Stimulated activated CD4-positive, alpha-beta T cell treated with anti-CD3 and anti-CD28 coated beads, Interleukin-1b, Interleukin-23, amount 100 ng/mL, for 24 hours (primary cell): ENCODE measurements at regions not wholly inside any gene's neighbourhood (a gene's known extent, or its start where the extent isn't known, plus 50 kb on each side); places are given as distances from the start of the nearest gene placed in this dataset.
"Not testable (repeated sequence)": the region's sequence is repeated elsewhere in the genome, so short reads cannot be mapped to it uniquely, and the experiment has no call there.

ENCODE experiments used
- DNase-seq, 4 experiments: peaks; one replicate each; pipeline ENCODE4 v3.0.0-alpha.2; 2020; ENCODE audit warnings: low read depth in 4 of 4, low spot score in 1 of 4

DNA sequence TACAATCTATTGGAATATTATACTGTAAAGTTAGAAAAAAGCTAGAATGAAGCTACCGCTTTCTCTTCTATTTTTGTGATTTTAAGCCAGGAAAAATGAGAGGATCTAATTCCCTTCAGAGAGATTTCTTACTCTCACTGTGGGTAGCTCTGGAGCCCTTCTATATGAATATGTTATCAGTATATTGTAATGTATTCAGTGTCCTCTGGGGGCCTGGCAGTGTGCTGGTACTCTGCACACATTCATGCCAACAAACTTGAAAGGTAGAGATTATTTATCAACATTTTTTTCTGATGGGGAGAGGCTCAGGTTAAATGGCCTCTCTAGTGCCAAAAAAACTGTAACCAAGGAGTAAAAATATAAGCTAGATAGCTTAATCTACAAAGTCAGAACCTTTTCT, 292.8 kb downstream of the TTC6 start:
- no peak for DNase-seq

DNA sequence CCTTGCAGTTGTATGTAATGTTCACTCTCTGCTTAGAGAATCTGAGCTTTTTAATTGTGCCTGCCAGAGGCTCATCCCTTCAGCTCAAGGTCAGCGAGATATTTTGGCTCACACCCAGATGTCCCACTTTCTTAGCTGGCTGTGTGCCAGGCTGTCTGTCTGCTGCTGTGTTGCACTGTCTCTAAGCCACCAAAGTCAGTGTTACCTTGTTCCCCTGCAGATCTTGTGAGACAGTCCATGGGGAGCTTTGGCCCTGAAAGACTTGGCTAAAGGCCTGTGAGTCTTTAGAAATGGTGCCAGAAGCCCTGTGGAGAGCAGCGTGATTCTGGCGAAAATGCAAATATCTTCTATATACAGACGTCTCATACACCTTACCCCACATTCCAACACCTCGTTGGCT, 293.7 kb downstream of the TTC6 start:
- no peak for DNase-seq

DNA sequence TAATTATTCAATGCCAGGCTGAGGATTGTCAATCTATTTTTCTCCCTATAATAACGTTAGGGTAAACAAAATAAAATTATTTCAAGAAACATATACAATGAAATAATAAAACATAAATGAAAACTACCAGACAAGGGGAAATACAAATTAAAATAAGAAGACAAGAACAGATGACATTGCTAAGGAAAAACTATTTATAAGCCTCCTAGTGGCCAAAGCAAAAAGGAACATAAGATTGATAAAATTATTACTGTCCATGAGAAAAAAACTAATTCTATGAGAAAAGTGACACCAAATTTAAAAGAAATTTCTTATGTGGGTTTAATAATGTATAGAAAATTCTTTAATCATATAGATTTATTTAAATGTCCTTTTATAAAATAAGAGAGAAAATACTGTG, 294.7 kb downstream of the TTC6 start:
- no peak for DNase-seq

DNA sequence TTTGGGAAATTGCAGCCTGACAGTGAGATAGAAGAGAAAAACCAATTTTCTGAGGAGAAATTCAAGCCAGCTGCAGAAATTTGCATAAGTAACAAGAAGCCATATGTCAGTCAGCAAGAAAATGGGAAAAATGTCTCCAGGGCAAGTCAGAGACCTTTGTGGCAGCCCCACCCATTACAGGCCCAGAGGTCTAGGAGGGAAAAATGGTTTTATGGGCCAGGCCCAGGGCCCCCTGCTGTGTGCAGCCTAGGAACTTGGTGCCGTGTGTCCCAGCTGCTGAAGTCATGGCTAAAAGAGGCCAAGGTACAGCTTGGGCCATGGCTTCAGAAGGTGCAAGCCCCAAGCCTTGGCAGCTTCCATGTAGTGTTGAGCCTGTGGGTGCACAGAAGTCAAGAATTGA, 296.1 kb downstream of the TTC6 start:
- DNase-seq: not testable (repeated sequence)

DNA sequence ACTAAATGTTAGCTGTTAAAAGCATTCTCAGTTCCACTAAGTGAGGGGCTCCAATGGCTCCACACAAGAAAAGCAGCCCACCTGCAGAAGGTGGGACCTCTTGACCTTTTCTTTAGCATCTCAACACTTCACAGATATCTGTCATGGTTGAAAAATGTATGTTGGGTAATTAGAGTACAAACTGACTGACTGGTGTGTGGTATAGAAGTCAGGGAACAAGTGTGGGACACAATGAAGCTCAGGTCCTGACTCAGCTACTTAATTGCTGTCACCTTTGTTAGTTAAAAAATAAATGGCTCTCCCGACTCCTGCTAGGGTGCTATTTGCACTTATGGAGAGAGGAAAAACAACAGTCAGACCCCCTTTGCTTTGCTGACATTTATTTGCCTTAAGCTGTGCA, 299.0 kb downstream of the TTC6 start:
- DNase-seq: no peak

DNA sequence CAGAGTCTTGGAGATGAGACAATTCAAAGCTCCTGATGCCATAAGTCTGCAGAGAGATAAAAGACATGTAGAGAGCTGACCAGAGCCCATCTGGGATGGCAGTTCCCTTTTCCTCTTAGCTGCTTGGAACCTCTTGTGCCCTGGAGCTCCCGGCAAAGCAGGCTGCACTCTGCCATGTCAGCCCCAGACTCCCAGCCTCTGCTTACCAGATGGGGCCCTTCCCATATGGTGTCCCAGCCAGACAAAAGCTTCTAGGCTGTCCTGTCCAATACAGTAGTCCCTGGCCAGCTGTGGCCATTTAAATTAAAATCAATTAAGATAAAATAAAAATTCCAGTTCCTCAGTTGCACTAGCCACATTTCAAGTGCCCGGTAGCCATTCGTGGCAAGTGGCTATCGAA, 303.9 kb downstream of the TTC6 start:
- no peak for DNase-seq

DNA sequence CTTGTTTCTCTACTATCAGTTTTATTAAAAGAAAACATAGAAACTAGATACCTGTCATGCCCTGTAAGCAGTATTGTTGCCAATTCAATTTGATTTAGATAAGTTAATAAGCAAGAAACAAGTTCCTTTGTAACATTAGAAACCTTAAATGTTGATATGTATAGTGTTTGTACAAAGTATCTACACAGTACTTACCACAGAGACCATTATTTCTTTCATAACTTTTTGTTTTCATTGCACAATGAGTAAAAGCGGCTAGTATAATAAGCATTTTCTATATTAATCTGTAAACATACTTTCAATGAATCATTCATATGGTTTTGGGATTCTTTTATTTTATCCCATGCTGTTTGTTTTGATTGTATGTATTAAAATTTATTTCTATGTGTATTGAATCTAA, 305.1 kb downstream of the TTC6 start:
- no peak for DNase-seq

DNA sequence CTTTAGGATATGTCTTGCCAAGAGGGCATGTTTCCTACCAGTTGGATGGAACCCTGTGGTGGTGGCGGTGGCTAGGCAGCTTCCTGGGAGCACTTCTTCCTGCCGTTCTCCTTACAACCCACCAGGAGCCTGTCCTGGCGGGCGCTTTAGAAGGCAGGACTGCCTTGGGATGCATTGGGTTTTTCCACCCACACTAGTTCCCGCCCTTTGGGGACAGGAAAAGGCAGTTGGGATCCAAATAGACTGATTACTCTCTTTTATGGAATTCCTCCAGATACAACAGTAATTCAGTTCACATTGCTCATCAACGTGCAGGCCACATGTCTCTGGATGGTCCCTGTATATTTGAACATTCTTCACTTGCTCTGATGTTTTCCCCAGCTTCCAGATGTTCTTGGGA, 305.7 kb upstream of the SSTR1 start:
- DNase-seq: no peak

DNA sequence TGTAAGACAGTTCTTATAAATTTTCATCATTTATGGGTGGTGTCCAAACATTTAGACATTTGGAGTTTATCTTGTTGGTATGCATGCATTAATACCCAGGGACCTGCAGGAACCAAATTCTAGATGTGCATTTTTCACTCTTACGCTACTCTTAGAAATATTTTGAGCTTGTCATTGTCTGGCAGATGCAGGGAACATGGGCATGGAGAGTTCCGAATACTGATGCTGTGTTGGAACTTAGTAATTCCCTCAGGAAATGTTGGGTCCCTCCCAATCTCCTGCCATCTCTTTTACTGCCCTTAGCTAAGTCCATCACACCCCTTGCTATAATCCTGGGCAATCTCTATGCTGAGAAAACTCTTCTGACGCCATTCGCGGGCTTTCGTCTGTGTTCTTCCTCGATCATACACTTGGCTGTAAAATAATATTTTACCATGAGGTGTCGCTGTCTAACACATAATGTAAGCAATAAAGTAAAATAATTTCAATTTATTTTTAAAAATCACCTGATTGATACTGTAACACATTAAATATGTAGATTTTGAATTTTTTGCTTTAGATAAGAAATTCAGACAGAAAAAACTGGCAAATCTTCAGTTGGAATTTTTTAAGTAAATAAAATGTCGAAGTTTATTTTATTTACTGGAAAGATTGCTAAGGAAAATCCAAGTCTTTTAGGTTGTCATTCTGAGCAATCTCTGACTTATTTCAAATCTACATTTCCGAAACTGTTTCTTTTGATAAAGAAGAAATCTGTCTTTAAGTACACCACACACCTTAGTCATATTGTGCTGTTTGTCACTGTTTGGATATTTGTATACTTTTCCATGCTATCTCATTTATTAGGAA, 304.1 kb upstream of the SSTR1 start:
- no peak for DNase-seq

DNA sequence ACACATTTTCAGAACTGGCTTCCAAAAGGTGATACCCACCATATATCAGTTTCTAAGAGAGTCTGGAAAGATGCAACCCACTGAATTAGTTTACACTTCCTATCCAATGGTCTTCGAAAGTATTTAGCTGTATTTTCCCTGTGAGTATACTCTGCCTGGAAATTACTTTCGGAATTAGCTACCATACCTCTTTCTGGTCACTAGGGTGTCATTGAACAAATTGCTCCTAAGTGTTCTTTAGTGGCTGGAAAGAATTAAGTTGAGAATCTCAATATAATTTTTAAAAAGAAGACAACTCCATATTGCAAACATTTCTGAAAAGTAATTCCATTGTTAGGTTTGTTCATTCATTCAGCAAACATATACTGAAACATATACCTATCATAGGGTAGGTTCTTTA, 283.1 kb upstream of the SSTR1 start:
- DNase-seq: no peak

DNA sequence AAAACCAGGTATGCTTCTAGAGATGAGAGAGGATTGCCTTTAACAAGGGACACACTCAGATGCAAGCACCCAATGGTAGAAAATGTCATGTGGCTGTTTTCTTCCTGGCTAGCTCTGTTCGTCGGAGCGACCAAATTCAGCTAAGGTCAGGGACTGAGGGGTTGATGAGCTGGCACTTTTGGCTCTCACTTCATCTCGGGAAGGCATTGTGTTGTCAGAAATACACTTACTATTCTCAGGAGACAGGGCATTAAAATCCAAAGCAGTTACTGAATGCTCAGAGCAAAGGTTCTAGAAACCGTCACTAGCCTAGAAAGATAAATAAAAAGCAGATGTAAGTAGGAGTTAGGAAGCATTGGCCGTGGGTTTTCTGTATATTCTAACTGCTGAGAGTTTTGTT, 275.7 kb upstream of the SSTR1 start:
- DNase-seq: no peak

DNA sequence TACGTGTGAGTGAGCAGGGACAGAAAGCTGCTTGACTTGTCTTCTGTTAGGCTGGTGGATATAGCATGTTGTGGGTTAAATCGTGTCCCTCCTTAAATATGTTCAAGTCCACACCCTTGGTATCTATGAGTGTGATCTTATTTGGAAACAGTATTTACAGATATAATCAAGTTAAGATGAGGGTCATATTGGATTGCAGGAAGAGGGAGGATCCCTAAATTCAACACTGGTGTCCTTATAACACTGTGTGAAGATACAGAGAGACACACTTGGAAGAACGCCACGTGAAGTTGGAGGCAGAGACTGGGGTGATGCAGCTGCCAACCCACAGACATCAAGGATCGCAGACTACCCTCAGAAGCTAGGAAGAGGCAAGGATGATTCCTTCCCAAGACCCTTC, 275.2 kb upstream of the SSTR1 start:
- no peak for DNase-seq

DNA sequence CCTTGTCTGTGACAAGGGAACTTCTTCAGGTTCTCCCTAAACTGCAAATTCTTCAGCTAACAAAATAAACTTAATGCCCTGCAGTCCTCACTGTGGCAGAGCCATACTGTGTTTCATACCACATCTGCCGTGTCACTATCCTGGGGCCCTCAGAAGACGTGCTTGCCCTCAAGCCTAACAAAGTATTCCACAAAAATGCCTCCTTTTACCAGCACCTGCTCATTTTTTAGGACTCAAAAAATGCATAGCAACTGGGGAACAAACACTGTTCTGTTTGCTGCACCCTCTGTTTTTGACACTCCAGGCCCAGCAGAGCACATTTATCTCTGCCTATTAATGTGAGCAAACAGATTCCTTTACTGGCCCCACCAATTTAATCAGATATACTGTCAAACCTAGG, 270.7 kb upstream of the SSTR1 start:
- DNase-seq: no peak

DNA sequence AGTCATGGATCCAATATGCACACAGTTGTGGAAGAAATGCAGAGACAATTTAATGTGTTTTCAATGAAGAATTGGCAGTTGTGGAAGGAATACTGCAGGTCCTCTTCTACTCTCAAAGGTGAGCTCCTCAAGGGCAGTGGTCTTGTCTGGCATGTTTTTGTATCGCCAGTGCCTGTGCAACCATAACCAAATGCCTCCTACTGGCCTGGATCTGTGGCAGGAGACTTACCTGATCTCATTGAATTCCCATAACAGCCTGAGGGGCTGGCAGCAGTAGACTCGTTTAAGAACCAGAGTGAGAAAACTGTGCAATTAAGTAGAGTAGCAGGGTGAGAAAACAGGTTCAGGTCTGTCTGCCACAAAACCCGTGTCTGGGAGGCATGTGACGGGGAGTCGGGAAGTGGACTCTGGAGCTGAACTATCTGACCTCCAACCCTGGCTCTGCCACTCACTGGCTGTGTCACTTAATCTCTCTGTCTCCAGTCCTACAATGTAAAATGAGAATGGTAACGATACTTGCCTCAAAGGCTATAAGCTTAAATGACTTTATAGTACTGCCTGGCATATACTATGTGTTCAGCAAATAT, 268.2 kb upstream of the SSTR1 start:
- DNase-seq: no peak

DNA sequence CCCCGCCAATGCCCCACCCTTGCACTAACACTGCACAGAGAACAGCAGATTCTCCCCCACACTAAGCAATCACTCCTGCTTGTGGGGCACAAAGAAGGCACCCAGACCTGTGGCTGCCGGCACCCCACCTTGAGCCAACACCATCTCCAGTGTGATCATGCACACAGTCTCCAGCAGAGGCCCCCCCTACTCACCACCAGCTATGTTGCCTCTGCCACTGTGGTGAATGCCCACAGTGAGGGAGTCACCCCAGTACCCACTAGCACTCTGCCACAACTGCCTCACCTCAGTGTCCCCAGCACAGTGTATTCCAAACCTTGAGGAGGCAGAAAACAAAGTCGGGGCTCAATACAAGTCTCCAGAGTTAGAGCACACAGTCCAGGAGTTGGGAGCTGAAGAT, 261.7 kb upstream of the SSTR1 start:
- no peak for DNase-seq

DNA sequence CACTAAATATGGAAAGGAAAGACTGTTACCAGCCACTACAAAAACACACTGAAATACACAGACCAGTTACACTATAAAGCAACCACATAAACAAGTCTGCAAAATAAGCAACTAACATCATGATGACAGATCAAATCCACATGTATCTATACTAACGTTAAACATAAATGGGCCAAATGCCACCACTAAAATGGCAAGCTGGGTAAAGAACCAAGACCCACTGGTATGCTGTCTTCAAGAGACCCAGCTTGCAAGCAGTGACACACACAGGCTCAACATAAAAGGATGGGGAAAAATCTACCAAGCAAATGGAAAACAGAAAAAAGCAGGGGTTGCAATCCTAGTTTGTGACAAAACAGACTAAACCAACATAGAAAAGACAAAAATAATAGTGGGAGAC, 260.9 kb upstream of the SSTR1 start:
- DNase-seq: no peak

DNA sequence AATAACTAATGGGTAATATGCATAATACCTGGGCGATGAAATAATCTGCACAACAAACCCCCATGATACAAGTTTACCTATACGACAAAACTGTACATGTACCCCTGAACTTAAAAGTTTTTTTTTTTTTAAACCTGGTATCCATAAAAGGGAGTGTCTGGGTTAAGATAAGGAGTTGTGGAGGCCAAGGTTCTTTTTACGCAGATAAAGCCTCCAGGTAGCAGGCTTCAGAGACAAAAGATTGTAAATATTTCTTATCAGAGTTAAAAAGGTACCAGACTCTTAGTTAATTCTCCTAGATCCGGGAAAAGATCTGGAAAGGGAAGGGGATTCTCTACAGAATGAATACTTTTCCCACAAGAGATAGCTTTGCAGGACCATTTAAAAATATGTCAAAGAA, 259.4 kb upstream of the SSTR1 start:
- DNase-seq: no peak

DNA sequence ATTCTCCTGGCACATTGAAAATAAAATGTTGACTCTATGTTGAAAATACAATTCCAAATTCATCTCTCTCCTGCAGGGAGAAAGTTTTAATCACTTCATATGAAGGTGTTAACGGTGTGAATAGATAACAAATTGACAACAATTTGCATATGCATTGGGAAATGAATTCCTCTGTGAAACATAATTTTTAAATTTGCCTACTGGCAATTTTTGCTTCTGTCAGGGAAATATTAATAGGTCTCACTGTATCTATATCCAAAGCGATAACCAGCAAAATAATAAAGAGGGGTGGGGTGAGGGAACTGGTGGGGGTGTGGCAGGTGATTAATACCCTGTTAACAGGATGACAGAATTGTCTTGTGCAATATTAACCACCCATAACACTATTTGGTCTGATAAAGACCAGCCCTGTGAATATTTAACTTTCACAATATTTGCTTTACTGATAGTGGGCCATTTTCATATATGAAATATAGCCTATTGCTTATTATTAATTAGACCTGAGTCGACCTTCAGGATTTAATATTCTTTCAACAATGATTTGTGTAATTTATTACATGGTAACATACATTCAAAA, 239.0 kb upstream of the SSTR1 start:
- DNase-seq: no peak

DNA sequence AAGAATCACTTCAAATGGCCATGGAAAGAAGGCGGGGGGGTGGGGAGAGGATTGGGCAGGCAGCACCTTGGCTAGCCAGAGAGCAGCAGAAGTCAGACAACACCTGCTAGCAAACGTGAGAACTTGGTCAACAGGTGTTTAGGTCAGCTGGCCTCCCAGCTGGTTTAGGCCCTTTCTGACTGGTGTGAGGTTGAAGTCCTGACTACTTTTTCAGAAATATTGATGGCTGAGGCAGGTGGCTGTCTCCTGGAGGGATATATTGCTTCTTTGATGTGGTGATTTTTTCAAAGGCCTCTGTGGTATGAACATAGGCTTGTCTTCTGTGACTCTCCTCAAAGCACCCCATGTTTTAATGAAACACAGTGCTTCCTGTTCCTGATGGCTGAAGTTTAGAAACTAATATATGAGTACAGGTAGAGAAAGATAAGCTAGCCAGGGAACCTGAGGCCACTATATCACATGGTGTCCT, 238.2 kb upstream of the SSTR1 start:
- DNase-seq: no peak

DNA sequence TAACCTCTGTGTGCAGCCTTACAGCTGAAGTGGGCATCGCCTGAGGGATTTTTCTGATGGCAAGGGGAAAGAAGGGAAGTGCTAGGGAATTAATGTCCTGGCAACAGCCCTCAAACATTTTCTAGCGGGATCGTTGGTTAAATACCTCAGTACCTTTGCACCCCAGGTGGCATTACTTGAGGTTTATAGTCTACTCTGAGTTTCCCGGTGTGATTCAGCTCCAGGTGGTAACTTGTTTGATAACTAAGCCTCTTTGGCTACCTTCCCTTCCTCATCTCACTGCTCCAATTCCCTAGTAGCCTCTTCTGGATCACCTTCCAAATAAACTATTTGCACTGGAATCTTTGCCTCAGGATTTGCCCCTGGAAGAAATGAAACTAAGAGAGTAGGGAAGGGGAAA, 237.0 kb upstream of the SSTR1 start:
- DNase-seq: no peak

DNA sequence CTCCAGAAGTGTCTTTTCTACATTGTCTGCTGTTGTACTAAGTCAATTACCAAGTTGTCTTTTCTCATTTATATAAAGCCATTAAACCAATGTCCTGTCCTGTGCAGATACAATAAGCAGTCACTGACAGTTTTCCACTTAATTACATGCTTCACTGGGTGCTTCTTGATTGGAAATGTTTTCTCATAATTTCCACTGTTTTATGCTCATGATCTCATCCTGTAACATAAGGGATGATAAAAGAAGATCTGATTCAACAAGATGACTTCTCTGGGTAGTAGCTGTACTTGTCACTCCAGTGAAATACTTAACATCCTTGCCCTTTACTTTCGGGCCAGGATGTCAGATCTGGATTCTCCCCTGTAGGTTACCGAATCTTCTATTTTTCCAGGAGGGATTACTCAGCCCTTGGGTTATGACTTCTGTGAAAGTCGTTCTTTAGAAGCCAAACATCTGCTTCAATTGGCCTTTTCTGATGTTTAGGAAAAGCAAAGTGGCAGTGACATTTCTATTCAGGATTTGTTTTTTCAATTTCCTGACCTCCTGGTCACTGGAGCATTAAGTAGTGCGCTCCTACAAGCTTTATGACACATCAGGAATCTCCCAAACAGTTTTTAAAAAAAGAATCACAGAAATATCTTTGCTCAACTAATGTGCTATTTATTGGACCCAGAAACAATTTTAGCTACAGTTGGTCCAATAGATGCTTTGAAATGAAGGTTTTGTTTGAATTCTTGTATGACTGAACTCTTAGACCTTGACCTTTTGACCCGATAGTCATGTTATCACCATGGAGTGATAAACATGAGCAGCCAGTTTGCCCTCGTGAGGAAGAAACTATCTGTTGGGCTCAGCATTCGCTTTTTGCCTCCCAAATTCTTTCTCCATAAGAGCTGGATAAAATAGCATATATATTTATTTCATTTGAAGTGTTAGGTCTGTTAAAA, 234.5 kb upstream of the SSTR1 start:
- no peak for DNase-seq

DNA sequence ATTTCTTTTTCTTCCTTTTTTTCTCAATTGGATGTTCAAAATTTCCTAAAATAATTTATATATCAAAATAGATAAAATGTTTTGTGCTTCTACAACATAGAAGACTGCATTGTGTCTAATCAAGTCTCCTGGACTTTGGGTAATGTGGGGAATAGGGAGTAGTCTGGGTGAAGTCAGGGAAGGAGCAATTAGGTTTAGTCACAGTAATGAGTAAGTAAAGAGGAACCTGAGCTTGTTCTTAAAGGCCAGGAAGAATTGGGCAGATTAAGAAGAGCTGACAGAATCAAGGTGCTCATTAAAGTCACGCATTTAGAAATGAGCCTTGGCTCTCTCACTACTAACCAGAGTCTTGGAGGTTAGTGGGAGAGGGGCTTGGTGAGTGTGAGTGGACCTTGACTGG, 233.3 kb upstream of the SSTR1 start:
- no peak for DNase-seq
